ENCODE measurements at regions not wholly inside any gene's neighbourhood (a gene's known extent, or its start where the extent isn't known, plus 50 kb on each side); places are given as distances from the start of the nearest gene placed in this dataset.

DNA sequence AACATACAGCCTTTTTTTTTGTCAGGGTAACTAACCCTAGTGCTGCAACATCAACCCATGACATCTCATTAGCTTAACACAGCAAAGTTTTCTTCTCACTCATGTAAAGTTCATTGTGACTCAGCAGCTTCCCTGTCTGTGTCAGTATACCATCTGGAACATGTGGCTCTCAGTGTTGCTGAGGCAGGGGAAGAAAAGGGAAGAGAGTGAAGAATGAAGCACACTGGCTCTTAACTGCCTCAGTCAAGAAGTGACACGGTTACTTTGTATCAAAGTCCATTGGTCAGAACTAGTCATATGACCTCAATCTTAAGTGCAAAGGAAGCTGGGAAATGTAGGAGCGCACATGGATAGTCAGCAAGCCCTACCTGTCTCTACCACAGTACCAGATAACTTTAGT, 185.0 kb upstream of the ELL2 start:
- no peak for TF ChIP-seq YY1 (tag by site-specific recombination; IDR thresholded peaks at IDR 0.05)
- TF ChIP-seq, protein P1, sequence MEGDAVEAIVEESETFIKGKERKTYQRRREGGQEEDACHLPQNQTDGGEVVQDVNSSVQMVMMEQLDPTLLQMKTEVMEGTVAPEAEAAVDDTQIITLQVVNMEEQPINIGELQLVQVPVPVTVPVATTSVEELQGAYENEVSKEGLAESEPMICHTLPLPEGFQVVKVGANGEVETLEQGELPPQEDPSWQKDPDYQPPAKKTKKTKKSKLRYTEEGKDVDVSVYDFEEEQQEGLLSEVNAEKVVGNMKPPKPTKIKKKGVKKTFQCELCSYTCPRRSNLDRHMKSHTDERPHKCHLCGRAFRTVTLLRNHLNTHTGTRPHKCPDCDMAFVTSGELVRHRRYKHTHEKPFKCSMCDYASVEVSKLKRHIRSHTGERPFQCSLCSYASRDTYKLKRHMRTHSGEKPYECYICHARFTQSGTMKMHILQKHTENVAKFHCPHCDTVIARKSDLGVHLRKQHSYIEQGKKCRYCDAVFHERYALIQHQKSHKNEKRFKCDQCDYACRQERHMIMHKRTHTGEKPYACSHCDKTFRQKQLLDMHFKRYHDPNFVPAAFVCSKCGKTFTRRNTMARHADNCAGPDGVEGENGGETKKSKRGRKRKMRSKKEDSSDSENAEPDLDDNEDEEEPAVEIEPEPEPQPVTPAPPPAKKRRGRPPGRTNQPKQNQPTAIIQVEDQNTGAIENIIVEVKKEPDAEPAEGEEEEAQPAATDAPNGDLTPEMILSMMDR (tag by site-specific recombination; IDR thresholded peaks at IDR 0.05) = no peak
- TF ChIP-seq ZNF174 (tag by site-specific recombination; IDR thresholded peaks at IDR 0.05) = no peak
- no peak for TF ChIP-seq ZNF24 (tag by site-specific recombination; IDR thresholded peaks at IDR 0.05)
